IMR-90 (cell line): ENCODE measurements at regions not wholly inside any gene's neighbourhood (a gene's known extent, or its start where the extent isn't known, plus 50 kb on each side); places are given as distances from the start of the nearest gene placed in this dataset.

ENCODE experiments used
- ATAC-seq: fragments of 200-7000 bp; cut with Tn5 transposase; 2 replicates; pipeline ENCODE4 v1.9.1; 2020; ENCODE audit warnings: low read depth, mild to moderate bottlenecking, moderate library complexity
- BruUV-seq: library from RNA; stranded (reverse); fragments of 400-500 nt; replicated peaks from 2 replicates; lab custom pipeline; 2021; lab: Mats Ljungman, UMichigan
- CTCF ChIA-PET: fragments of 300-600 bp; formaldehyde crosslinking; extraction: SDS; loops from one replicate; lab custom pipeline; 2021; ENCODE audit warnings: antibody characterized with exemption; lab: Yijun Ruan, JAX
- POLR2A ChIA-PET: fragments of 300-600 bp; sonication (Branson Sonifier 250); formaldehyde crosslinking; loops from one replicate; lab custom pipeline; 2022; ENCODE audit warnings: antibody characterized with exemption; ENCODE audit not compliant: unreplicated experiment; lab: Charles Lee
- DNase-seq: peaks from one replicate; pipeline ENCODE4 v3.0.0; 2013
- H2AFZ ChIP-seq: replicated peaks from 2 replicates; pipeline ENCODE3; 2013; ENCODE audit warnings: low read length, mild to moderate bottlenecking; ENCODE audit not compliant: poor library complexity
- H2AK5ac ChIP-seq: 2 replicates; pipeline ENCODE4 v1.6.1; 2013; ENCODE audit warnings: low read depth, low read length, inconsistent platforms
- H2AK9ac ChIP-seq: replicated peaks from 2 replicates; pipeline ENCODE3; 2013; ENCODE audit warnings: mild to moderate bottlenecking, low read depth, low read length, moderate library complexity; ENCODE audit not compliant: poor library complexity
- H2BK120ac ChIP-seq: 2 replicates; pipeline ENCODE4 v1.6.1; 2013; ENCODE audit warnings: low read depth, low read length, inconsistent platforms
- H2BK15ac ChIP-seq: 3 replicates; pipeline ENCODE4 v1.6.1; 2013; ENCODE audit warnings: low read depth, low read length, inconsistent platforms
- H2BK20ac ChIP-seq: 2 replicates; pipeline ENCODE4 v1.6.1; 2013; ENCODE audit warnings: low read depth, mild to moderate bottlenecking, inconsistent platforms, low read length, moderate library complexity
- H2BK5ac ChIP-seq: 2 replicates; pipeline ENCODE4 v1.6.1; 2013; ENCODE audit warnings: mild to moderate bottlenecking, low read depth, low read length, inconsistent platforms; ENCODE audit not compliant: poor library complexity, severe bottlenecking
- H3K14ac ChIP-seq: replicated peaks from 2 replicates; pipeline ENCODE4 v1.6.1; 2013; ENCODE audit warnings: low read depth, low read length, inconsistent platforms
- H3K18ac ChIP-seq: 2 replicates; pipeline ENCODE4 v1.6.1; 2013; ENCODE audit warnings: low read depth, low read length, control low read depth
- H3K23ac ChIP-seq: 2 replicates; pipeline ENCODE4 v1.6.1; 2013; ENCODE audit warnings: low read depth, low read length, inconsistent platforms
- H3K27ac ChIP-seq: 2 replicates; pipeline ENCODE4 v1.5.1; 2013; ENCODE audit warnings: mild to moderate bottlenecking, control low read depth, low read length; ENCODE audit not compliant: insufficient read depth
- H3K27me3 ChIP-seq: 2 replicates; pipeline ENCODE4 v1.6.1; 2013; ENCODE audit warnings: low read length; ENCODE audit not compliant: control insufficient read depth, insufficient read depth
- H3K36me3 ChIP-seq: 2 replicates; pipeline ENCODE4 v1.6.1; 2013; ENCODE audit warnings: low read length, mixed read lengths; ENCODE audit not compliant: control insufficient read depth, insufficient read depth
- H3K4ac ChIP-seq: 2 replicates; pipeline ENCODE4 v1.6.1; 2013; ENCODE audit warnings: low read depth, low read length, inconsistent platforms
- H3K4me1 ChIP-seq: 2 replicates; pipeline ENCODE4 v1.6.1; 2013; ENCODE audit warnings: low read length, mixed read lengths; ENCODE audit not compliant: control insufficient read depth, insufficient read depth
- H3K4me2 ChIP-seq: 2 replicates; pipeline ENCODE4 v1.6.1; 2013; ENCODE audit warnings: low read depth, mild to moderate bottlenecking, control low read depth, low read length, moderate library complexity
- H3K4me3 ChIP-seq: 2 replicates; pipeline ENCODE4 v1.5.1; 2013; ENCODE audit warnings: low read depth, mild to moderate bottlenecking, control low read depth, low read length, moderate library complexity; ENCODE audit not compliant: insufficient read depth
- H3K56ac ChIP-seq: 2 replicates; pipeline ENCODE4 v1.6.1; 2013; ENCODE audit warnings: low read length, inconsistent platforms; ENCODE audit not compliant: insufficient read depth; ENCODE audit errors: extremely low read depth
- H3K79me1 ChIP-seq, 2 experiments: 2 replicates each; pipeline ENCODE4 v1.6.1; 2013; ENCODE audit warnings: low read length in 2 of 2, inconsistent platforms in 1 of 2, low read depth in 1 of 2
- H3K9ac ChIP-seq: 2 replicates; pipeline ENCODE4 v1.6.1; 2013; ENCODE audit warnings: low read depth, low read length, control low read depth
- H3K9me1 ChIP-seq: 2 replicates; pipeline ENCODE4 v1.6.1; 2013; ENCODE audit warnings: low read length, inconsistent platforms; ENCODE audit not compliant: insufficient read depth
- H3K9me3 ChIP-seq: 2 replicates; pipeline ENCODE4 v1.6.1; 2013; ENCODE audit warnings: low read length; ENCODE audit not compliant: control insufficient read depth, insufficient read depth
- H4K20me1 ChIP-seq: 2 replicates; pipeline ENCODE4 v1.6.1; 2013; ENCODE audit warnings: low read length, inconsistent platforms; ENCODE audit not compliant: insufficient read depth
- H4K5ac ChIP-seq: 2 replicates; pipeline ENCODE4 v1.6.1; 2013; ENCODE audit warnings: mild to moderate bottlenecking, low read depth, low read length, control low read depth
- H4K8ac ChIP-seq, 2 experiments: 2 replicates each; pipeline ENCODE4 v1.6.1; 2013; ENCODE audit warnings: low read depth in 2 of 2, low read length in 2 of 2, control low read depth in 1 of 2, inconsistent platforms in 1 of 2
- H4K91ac ChIP-seq: 2 replicates; pipeline ENCODE4 v1.6.1; 2013; ENCODE audit warnings: low read depth, low read length, inconsistent platforms; ENCODE audit not compliant: insufficient read depth
- MAFK ChIP-seq: IDR thresholded peaks from 2 replicates; pipeline ENCODE4 v1.6.1; 2012; ENCODE audit warnings: low read depth, low read length, improper control_type of control experiment
- MXI1 ChIP-seq: IDR thresholded peaks from 2 replicates; pipeline ENCODE4 v1.6.1; 2012; ENCODE audit warnings: low read depth, mild to moderate bottlenecking, low read length, moderate library complexity, borderline replicate concordance
- NFE2L2 ChIP-seq: fragments of 150-350 bp; IDR thresholded peaks from 2 replicates; pipeline ENCODE4 v1.6.1; 2016; ENCODE audit warnings: low read depth, mild to moderate bottlenecking, low read length
- RCOR1 ChIP-seq: IDR thresholded peaks from 2 replicates; pipeline ENCODE4 v1.6.1; 2012; ENCODE audit warnings: mild to moderate bottlenecking, low read length, improper control_type of control experiment; ENCODE audit not compliant: insufficient replicate concordance
- WGBS, 2 experiments: methylation state at CpG; one replicate each; pipeline versions ENCODE4 v1.1.5 to v1.1.7; 2013; ENCODE audit warnings: missing lambda C conversion rate in 2 of 2; ENCODE audit not compliant: insufficient read length in 1 of 2; ENCODE audit errors: extremely low coverage in 2 of 2; 5-methylcytosine and 5-hydroxymethylcytosine counted together
- dilution Hi-C: fragments of 300-500 bp; cut with HindIII; formaldehyde crosslinking; loops from one replicate; pipeline ENCODE4 v1.14.3; 2018; ENCODE audit warnings: low sequenced_read_pairs; ENCODE audit not compliant: unreplicated experiment
- in situ Hi-C: fragments of 300-500 bp; cut with MboI; formaldehyde crosslinking; loops from 3 replicates; pipeline ENCODE4 v1.14.3; 2019; ENCODE audit warnings: low sequenced_read_pairs, inconsistent platforms, mixed read lengths
- intact Hi-C: fragments of 100-400 bp; cut with micrococcal nuclease; formaldehyde crosslinking; loops from 2 replicates; pipeline ENCODE4 v1.10.0; 2022

DNA sequence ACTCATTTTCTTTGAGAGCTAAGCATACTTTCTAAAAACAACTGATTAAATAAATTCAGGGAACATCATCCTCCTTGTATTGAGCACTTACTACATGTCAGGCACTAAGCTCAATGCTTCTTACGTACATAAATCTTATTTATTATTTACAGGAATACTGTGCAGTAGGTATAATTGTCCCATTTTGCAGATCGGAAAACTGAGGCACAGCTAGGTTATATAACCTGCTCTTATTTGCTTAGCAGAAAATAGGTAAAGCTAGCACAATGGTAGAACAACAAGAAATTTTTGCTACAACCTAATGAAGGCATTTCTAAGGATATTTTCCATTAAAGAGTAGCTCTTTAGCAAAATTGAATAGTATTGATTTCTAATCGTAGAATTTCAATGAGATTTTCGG is 168.7 kb upstream of the KCNJ16 start:
- no CpG with 5 or more reads among the region's 4 CpGs for WGBS, 2 experiments
- intact Hi-C loops (no loop called here), dilution Hi-C loops (no loop called here), in situ Hi-C loops (no loop called here)
- CTCF ChIA-PET, result interaction anchor here (0.6 kb wide), 1 partner anchor 257 kb away, joined by 4 read pairs; no protein-coding TSS in a partner anchor
- Histone ChIP-seq H3K14ac (no peak overlapping the region), H2BK20ac (no peak overlapping the region), H3K36me3 (no peaks in the 10 kb centered on the region), H3K4ac (no peak overlapping the region), H2BK15ac (no peak overlapping the region), H2AK9ac (no peak overlapping the region), H3K4me1 (peaks cover 3% of the 10 kb centered on the region; the same call in 1 of the 2 replicates), H2AK5ac (no peak overlapping the region), H4K5ac (no peak overlapping the region), H2BK5ac (no peak overlapping the region), H3K9me1 (no peaks in the 10 kb centered on the region), H4K20me1 (no peaks in the 10 kb centered on the region), H4K8ac (no peak overlapping the region), H2BK120ac (no peak overlapping the region), H3K9me3 (no peaks in the 10 kb centered on the region), H3K23ac (no peak overlapping the region), H3K4me2 (no peak overlapping the region), H3K9ac (no peak overlapping the region), H2AFZ (no peak overlapping the region), H3K27ac (no peak overlapping the region), H3K18ac (no peak overlapping the region), H3K79me1 (no peaks in the 10 kb centered on the region), H3K4me3 (no peak overlapping the region), H3K27me3 (no peaks in the 10 kb centered on the region; the same call in 1 of the 2 replicates), H3K56ac (no peak overlapping the region), H4K91ac (no peak overlapping the region)
- no TSS peak for BruUV-seq
- POLR2A ChIA-PET, result no interaction called here
- ATAC-seq, result no peak
- no peak for DNase-seq
- no peak for TF ChIP-seq RCOR1
- TF ChIP-seq MXI1, result no peak
- no peak for TF ChIP-seq MAFK
- no peak for TF ChIP-seq NFE2L2
